IMR-90 (cell line): ENCODE measurements at regions not wholly inside any gene's neighbourhood (a gene's known extent, or its start where the extent isn't known, plus 50 kb on each side); places are given as distances from the start of the nearest gene placed in this dataset.
A peak's percentile ranks its signal among the peaks of the same experiment; 100 is the strongest.

Source experiments
- ATAC-seq: fragments of 200-7000 bp; cut with Tn5 transposase; 2 replicates; pipeline ENCODE4 v1.9.1; 2020; ENCODE audit warnings: low read depth, mild to moderate bottlenecking, moderate library complexity
- BruUV-seq: library from RNA; stranded (reverse); fragments of 400-500 nt; replicated peaks from 2 replicates; lab custom pipeline; 2021; lab: Mats Ljungman, UMichigan
- CTCF ChIA-PET: fragments of 300-600 bp; formaldehyde crosslinking; extraction: SDS; loops from one replicate; lab custom pipeline; 2021; ENCODE audit warnings: antibody characterized with exemption; lab: Yijun Ruan, JAX
- POLR2A ChIA-PET: fragments of 300-600 bp; sonication (Branson Sonifier 250); formaldehyde crosslinking; loops from one replicate; lab custom pipeline; 2022; ENCODE audit warnings: antibody characterized with exemption; ENCODE audit not compliant: unreplicated experiment; lab: Charles Lee
- DNase-seq: peaks from one replicate; pipeline ENCODE4 v3.0.0; 2013
- H2AFZ ChIP-seq: replicated peaks from 2 replicates; pipeline ENCODE3; 2013; ENCODE audit warnings: low read length, mild to moderate bottlenecking; ENCODE audit not compliant: poor library complexity
- H2AK5ac ChIP-seq: 2 replicates; pipeline ENCODE4 v1.6.1; 2013; ENCODE audit warnings: low read depth, low read length, inconsistent platforms
- H2AK9ac ChIP-seq: replicated peaks from 2 replicates; pipeline ENCODE3; 2013; ENCODE audit warnings: mild to moderate bottlenecking, low read depth, low read length, moderate library complexity; ENCODE audit not compliant: poor library complexity
- H2BK120ac ChIP-seq: 2 replicates; pipeline ENCODE4 v1.6.1; 2013; ENCODE audit warnings: low read depth, low read length, inconsistent platforms
- H2BK15ac ChIP-seq: 3 replicates; pipeline ENCODE4 v1.6.1; 2013; ENCODE audit warnings: low read depth, low read length, inconsistent platforms
- H2BK20ac ChIP-seq: 2 replicates; pipeline ENCODE4 v1.6.1; 2013; ENCODE audit warnings: low read depth, mild to moderate bottlenecking, inconsistent platforms, low read length, moderate library complexity
- H2BK5ac ChIP-seq: 2 replicates; pipeline ENCODE4 v1.6.1; 2013; ENCODE audit warnings: mild to moderate bottlenecking, low read depth, low read length, inconsistent platforms; ENCODE audit not compliant: poor library complexity, severe bottlenecking
- H3K14ac ChIP-seq: replicated peaks from 2 replicates; pipeline ENCODE4 v1.6.1; 2013; ENCODE audit warnings: low read depth, low read length, inconsistent platforms
- H3K18ac ChIP-seq: 2 replicates; pipeline ENCODE4 v1.6.1; 2013; ENCODE audit warnings: low read depth, low read length, control low read depth
- H3K23ac ChIP-seq: 2 replicates; pipeline ENCODE4 v1.6.1; 2013; ENCODE audit warnings: low read depth, low read length, inconsistent platforms
- H3K27ac ChIP-seq: 2 replicates; pipeline ENCODE4 v1.5.1; 2013; ENCODE audit warnings: mild to moderate bottlenecking, control low read depth, low read length; ENCODE audit not compliant: insufficient read depth
- H3K27me3 ChIP-seq: 2 replicates; pipeline ENCODE4 v1.6.1; 2013; ENCODE audit warnings: low read length; ENCODE audit not compliant: control insufficient read depth, insufficient read depth
- H3K36me3 ChIP-seq: 2 replicates; pipeline ENCODE4 v1.6.1; 2013; ENCODE audit warnings: low read length, mixed read lengths; ENCODE audit not compliant: control insufficient read depth, insufficient read depth
- H3K4ac ChIP-seq: 2 replicates; pipeline ENCODE4 v1.6.1; 2013; ENCODE audit warnings: low read depth, low read length, inconsistent platforms
- H3K4me1 ChIP-seq: 2 replicates; pipeline ENCODE4 v1.6.1; 2013; ENCODE audit warnings: low read length, mixed read lengths; ENCODE audit not compliant: control insufficient read depth, insufficient read depth
- H3K4me2 ChIP-seq: 2 replicates; pipeline ENCODE4 v1.6.1; 2013; ENCODE audit warnings: low read depth, mild to moderate bottlenecking, control low read depth, low read length, moderate library complexity
- H3K4me3 ChIP-seq: 2 replicates; pipeline ENCODE4 v1.5.1; 2013; ENCODE audit warnings: low read depth, mild to moderate bottlenecking, control low read depth, low read length, moderate library complexity; ENCODE audit not compliant: insufficient read depth
- H3K56ac ChIP-seq: 2 replicates; pipeline ENCODE4 v1.6.1; 2013; ENCODE audit warnings: low read length, inconsistent platforms; ENCODE audit not compliant: insufficient read depth; ENCODE audit errors: extremely low read depth
- H3K79me1 ChIP-seq, 2 experiments: 2 replicates each; pipeline ENCODE4 v1.6.1; 2013; ENCODE audit warnings: low read length in 2 of 2, inconsistent platforms in 1 of 2, low read depth in 1 of 2
- H3K9ac ChIP-seq: 2 replicates; pipeline ENCODE4 v1.6.1; 2013; ENCODE audit warnings: low read depth, low read length, control low read depth
- H3K9me1 ChIP-seq: 2 replicates; pipeline ENCODE4 v1.6.1; 2013; ENCODE audit warnings: low read length, inconsistent platforms; ENCODE audit not compliant: insufficient read depth
- H3K9me3 ChIP-seq: 2 replicates; pipeline ENCODE4 v1.6.1; 2013; ENCODE audit warnings: low read length; ENCODE audit not compliant: control insufficient read depth, insufficient read depth
- H4K20me1 ChIP-seq: 2 replicates; pipeline ENCODE4 v1.6.1; 2013; ENCODE audit warnings: low read length, inconsistent platforms; ENCODE audit not compliant: insufficient read depth
- H4K5ac ChIP-seq: 2 replicates; pipeline ENCODE4 v1.6.1; 2013; ENCODE audit warnings: mild to moderate bottlenecking, low read depth, low read length, control low read depth
- H4K8ac ChIP-seq, 2 experiments: 2 replicates each; pipeline ENCODE4 v1.6.1; 2013; ENCODE audit warnings: low read depth in 2 of 2, low read length in 2 of 2, control low read depth in 1 of 2, inconsistent platforms in 1 of 2
- H4K91ac ChIP-seq: 2 replicates; pipeline ENCODE4 v1.6.1; 2013; ENCODE audit warnings: low read depth, low read length, inconsistent platforms; ENCODE audit not compliant: insufficient read depth
- BHLHE40 ChIP-seq: fragments of 150-350 bp; IDR thresholded peaks from 2 replicates; pipeline ENCODE4 v1.6.1; 2016; ENCODE audit warnings: mild to moderate bottlenecking, low read depth, low read length
- POLR2A ChIP-seq: IDR thresholded peaks from 2 replicates; pipeline ENCODE4 v1.6.1; 2012; ENCODE audit warnings: mild to moderate bottlenecking, low read depth, low read length
- WGBS, 2 experiments: methylation state at CpG; one replicate each; pipeline versions ENCODE4 v1.1.5 to v1.1.7; 2013; ENCODE audit warnings: missing lambda C conversion rate in 2 of 2; ENCODE audit not compliant: insufficient read length in 1 of 2; ENCODE audit errors: extremely low coverage in 2 of 2; 5-methylcytosine and 5-hydroxymethylcytosine counted together
- dilution Hi-C: fragments of 300-500 bp; cut with HindIII; formaldehyde crosslinking; loops from one replicate; pipeline ENCODE4 v1.14.3; 2018; ENCODE audit warnings: low sequenced_read_pairs; ENCODE audit not compliant: unreplicated experiment
- in situ Hi-C: fragments of 300-500 bp; cut with MboI; formaldehyde crosslinking; loops from 3 replicates; pipeline ENCODE4 v1.14.3; 2019; ENCODE audit warnings: low sequenced_read_pairs, inconsistent platforms, mixed read lengths
- intact Hi-C: fragments of 100-400 bp; cut with micrococcal nuclease; formaldehyde crosslinking; loops from 2 replicates; pipeline ENCODE4 v1.10.0; 2022

DNA sequence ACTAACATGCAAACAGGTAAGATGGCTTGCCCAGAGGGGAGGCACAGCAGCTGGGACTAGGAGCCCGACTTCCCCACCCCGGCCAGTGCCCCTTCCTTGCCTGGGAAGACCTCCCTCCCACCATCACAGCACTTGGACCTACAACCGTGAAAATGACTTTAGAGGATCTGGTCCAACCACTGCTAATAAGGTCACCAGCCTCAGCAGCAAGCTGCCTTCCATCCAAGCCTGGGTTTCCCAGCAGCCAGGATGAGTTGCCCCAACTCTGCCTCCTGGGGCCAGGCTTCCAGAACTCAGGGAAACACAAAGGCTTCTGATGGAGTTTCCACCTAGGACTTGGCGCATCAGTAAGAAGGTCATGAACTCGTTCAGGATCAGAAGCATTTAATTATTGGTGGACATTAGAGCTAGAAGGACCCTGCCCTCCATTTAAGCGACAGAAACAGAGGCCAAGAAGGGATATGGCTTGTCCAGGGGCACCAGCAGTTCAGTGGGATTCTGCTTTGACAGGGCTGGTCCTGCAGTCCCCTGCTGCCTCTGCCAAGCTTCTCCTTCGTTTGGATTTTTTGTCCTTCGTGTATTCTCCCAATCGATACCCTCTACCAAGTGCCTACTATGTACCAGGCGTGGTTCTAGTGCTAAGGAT lies 403.0 kb upstream of the ID2 start:
- Histone ChIP-seq H3K4me3 (no peak overlapping the region), H2AK5ac (no peak overlapping the region), H2BK120ac (no peak overlapping the region), H3K27me3 (peaks cover 5% of the 10 kb centered on the region), H3K14ac (no peak overlapping the region), H4K8ac (no peak overlapping the region), H2BK5ac (no peak overlapping the region), H2BK15ac (no peak overlapping the region), H2AK9ac (peak overlapping the region; percentile 20), H3K4ac (no peak overlapping the region), H4K5ac (no peak overlapping the region), H4K20me1 (no peaks in the 10 kb centered on the region), H3K9ac (no peak overlapping the region), H3K4me1 (no peaks in the 10 kb centered on the region), H3K18ac (no peak overlapping the region), H3K79me1 (no peaks in the 10 kb centered on the region), H3K23ac (no peak overlapping the region), H3K56ac (no peak overlapping the region), H3K4me2 (no peak overlapping the region), H2BK20ac (no peak overlapping the region), H3K36me3 (no peaks in the 10 kb centered on the region), H3K9me1 (no peaks in the 10 kb centered on the region), H2AFZ (peak overlapping the region; percentile 27), H4K91ac (no peak overlapping the region), H3K9me3 (peaks cover 4% of the 10 kb centered on the region; the same call in 1 of the 2 replicates), H3K27ac (no peak overlapping the region)
- CTCF ChIA-PET = no interaction called here
- 82% methylated on average over 3 of the region's 10 CpGs; no CpG with 5 or more reads in 1 of the 2 experiments for WGBS, 2 experiments
- TF ChIP-seq BHLHE40 (no peak), POLR2A (no peak)
- in situ Hi-C loops = no loop called here
- no peak for DNase-seq
- POLR2A ChIA-PET = no interaction called here
- BruUV-seq = no TSS peak
- intact Hi-C loops = no loop called here
- dilution Hi-C loops = no loop called here
- ATAC-seq = no peak
